MCF 10A (cell line): ENCODE measurements at regions not wholly inside any gene's neighbourhood (a gene's known extent, or its start where the extent isn't known, plus 50 kb on each side); places are given as distances from the start of the nearest gene placed in this dataset.

Source experiments
- BruUV-seq: library from RNA; stranded (reverse); fragments of 400-500 nt; replicated peaks from 2 replicates; lab custom pipeline; 2021; lab: Mats Ljungman, UMichigan
- CTCF ChIA-PET: fragments of 300-600 bp; sonication (Branson Sonifier 250); formaldehyde crosslinking; extraction: SDS; loops from one replicate; lab custom pipeline; 2021; ENCODE audit warnings: antibody characterized with exemption, inconsistent platforms; lab: Yijun Ruan, JAX
- POLR2A ChIA-PET: fragments of 300-600, 350-650 bp; sonication (Branson Sonifier 250); formaldehyde crosslinking; extraction: SDS; loops from one replicate; lab custom pipeline; 2020; ENCODE audit warnings: antibody characterized with exemption, inconsistent platforms; lab: Yijun Ruan, JAX
- DNase-seq: peaks from one replicate; pipeline ENCODE4 v3.0.0-alpha.2; 2018; ENCODE audit not compliant: unreplicated experiment
- H3K27ac Mint-ChIP-seq: one replicate; pipeline ENCODE4 v1.8.0; 2022; ENCODE audit warnings: mild to moderate bottlenecking, low read depth, mixed read lengths; ENCODE audit not compliant: unreplicated experiment
- H3K27me3 Mint-ChIP-seq: one replicate; pipeline ENCODE4 v1.8.0; 2022; ENCODE audit warnings: mixed read lengths; ENCODE audit not compliant: insufficient read depth, unreplicated experiment
- H3K36me3 Mint-ChIP-seq: one replicate; pipeline ENCODE4 v1.8.0; 2022; ENCODE audit warnings: mild to moderate bottlenecking, moderate library complexity, mixed read lengths; ENCODE audit not compliant: insufficient read depth, unreplicated experiment
- H3K4me1 Mint-ChIP-seq: one replicate; pipeline ENCODE4 v1.8.0; 2022; ENCODE audit warnings: mixed read lengths; ENCODE audit not compliant: insufficient read depth, unreplicated experiment
- H3K4me3 Mint-ChIP-seq: one replicate; pipeline ENCODE4 v1.8.0; 2022; ENCODE audit warnings: mild to moderate bottlenecking, moderate library complexity, mixed read lengths; ENCODE audit not compliant: unreplicated experiment
- H3K9me3 Mint-ChIP-seq: one replicate; pipeline ENCODE4 v1.8.0; 2022; ENCODE audit warnings: mixed read lengths; ENCODE audit not compliant: unreplicated experiment
- intact Hi-C: fragments of 100-400 bp; cut with micrococcal nuclease; formaldehyde crosslinking; loops from 2 replicates; pipeline ENCODE4 v1.14.1; 2022
- TF ChIP-seq, protein P1 (sequence below): fragments of 200-600 bp; IDR thresholded peaks from one replicate; pipeline ENCODE4 v1.8.0; 2022; ENCODE audit warnings: antibody characterized with exemption, mild to moderate bottlenecking; ENCODE audit not compliant: unreplicated experiment

DNA sequence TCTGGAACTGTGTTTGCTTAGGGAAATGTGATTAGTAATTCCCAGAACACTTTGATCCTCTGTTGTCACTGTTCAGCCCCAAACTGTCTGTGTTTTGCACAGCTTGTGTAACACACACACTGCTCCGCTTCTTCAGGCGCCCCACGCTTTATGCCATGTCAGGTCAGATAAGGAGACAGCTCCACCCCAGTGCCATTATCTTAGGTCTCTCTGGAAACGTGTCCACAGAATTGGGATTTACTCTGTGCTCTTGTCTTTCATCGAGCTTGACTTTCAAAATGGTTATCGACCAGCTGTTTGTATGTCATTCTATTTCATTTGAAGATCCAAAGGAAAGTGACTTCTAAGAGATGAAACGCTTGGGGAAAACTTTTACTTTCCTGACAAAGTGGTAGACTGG, 106.4 kb upstream of the SSTR4 start:
- Mint-ChIP-seq H3K4me1 (no peaks in the 10 kb centered on the region), H3K27ac (no peak overlapping the region), H3K36me3 (no peaks in the 10 kb centered on the region), H3K27me3 (no peaks in the 10 kb centered on the region), H3K4me3 (no peak overlapping the region), H3K9me3 (no peaks in the 10 kb centered on the region)
- ChIA-PET CTCF (no interaction called here), POLR2A (no interaction called here)
- intact Hi-C loops = no loop called here
- no peak for DNase-seq
- TF ChIP-seq, protein P1, sequence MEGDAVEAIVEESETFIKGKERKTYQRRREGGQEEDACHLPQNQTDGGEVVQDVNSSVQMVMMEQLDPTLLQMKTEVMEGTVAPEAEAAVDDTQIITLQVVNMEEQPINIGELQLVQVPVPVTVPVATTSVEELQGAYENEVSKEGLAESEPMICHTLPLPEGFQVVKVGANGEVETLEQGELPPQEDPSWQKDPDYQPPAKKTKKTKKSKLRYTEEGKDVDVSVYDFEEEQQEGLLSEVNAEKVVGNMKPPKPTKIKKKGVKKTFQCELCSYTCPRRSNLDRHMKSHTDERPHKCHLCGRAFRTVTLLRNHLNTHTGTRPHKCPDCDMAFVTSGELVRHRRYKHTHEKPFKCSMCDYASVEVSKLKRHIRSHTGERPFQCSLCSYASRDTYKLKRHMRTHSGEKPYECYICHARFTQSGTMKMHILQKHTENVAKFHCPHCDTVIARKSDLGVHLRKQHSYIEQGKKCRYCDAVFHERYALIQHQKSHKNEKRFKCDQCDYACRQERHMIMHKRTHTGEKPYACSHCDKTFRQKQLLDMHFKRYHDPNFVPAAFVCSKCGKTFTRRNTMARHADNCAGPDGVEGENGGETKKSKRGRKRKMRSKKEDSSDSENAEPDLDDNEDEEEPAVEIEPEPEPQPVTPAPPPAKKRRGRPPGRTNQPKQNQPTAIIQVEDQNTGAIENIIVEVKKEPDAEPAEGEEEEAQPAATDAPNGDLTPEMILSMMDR = no peak
- BruUV-seq = no TSS peak

DNA sequence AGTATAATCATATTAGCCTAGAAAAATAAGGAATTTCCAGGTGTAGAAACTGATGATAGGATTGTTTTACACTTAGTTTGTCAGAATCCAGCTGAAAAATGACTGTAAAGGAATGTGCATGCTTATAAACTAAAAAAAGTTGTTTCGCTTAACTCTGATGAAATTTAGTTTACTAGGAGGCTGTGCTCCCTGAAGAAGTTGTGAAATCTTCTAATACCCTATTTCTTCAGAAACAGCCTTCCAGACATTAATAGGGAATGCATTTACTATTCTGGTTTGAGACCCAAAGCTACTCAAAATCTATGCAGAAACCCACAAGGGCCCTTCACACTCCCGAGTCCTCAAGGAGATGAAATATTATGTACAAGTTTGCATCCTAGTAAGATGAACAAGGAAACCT, 105.5 kb upstream of the SSTR4 start:
- H3K36me3 Mint-ChIP-seq = no peaks in the 10 kb centered on the region

GRCh38 chr20:22931653-22932608, 103.2 kb upstream of the SSTR4 start:
- no TSS peak for BruUV-seq
- no peaks in the 10 kb centered on the region for H3K4me1 Mint-ChIP-seq
- H3K4me3 Mint-ChIP-seq = no peak overlapping the region
- no peak overlapping the region for H3K27ac Mint-ChIP-seq
- H3K27me3 Mint-ChIP-seq = no peaks in the 10 kb centered on the region
- no peaks in the 10 kb centered on the region for H3K9me3 Mint-ChIP-seq
- H3K36me3 Mint-ChIP-seq = no peaks in the 10 kb centered on the region
- POLR2A ChIA-PET = no interaction called here
- DNase-seq = no peak
- TF ChIP-seq, protein P1 = no peak
- CTCF ChIA-PET = interaction anchor here (0.7 kb wide), 1 partner anchor 16 kb away, joined by 5 read pairs; no protein-coding TSS in a partner anchor
- intact Hi-C loops = no loop called here

More for the DNA sequence above, 105.5 kb upstream of the SSTR4 start:
- TF ChIP-seq, protein P1 = no peak
- no TSS peak for BruUV-seq
- no peaks in the 10 kb centered on the region for H3K27me3 Mint-ChIP-seq
- no peaks in the 10 kb centered on the region for H3K9me3 Mint-ChIP-seq
- DNase-seq = no peak
- ChIA-PET POLR2A (interaction anchor here (0.9 kb wide), 1 partner anchor 11 kb away, joined by 3 read pairs; no protein-coding TSS in a partner anchor), CTCF (interaction anchor here (1.2 to 1.3 kb wide), 2 partner anchors 9 to 24 kb away, joined by 3 to 4 read pairs; no protein-coding TSS in a partner anchor)
- intact Hi-C loops = no loop called here
- no peak overlapping the region for H3K4me3 Mint-ChIP-seq
- H3K4me1 Mint-ChIP-seq = no peaks in the 10 kb centered on the region
- no peak overlapping the region for H3K27ac Mint-ChIP-seq

GRCh38 chr20:22939181-22939580, 95.9 kb upstream of the SSTR4 start:
- intact Hi-C loops = no loop called here
- TF ChIP-seq, protein P1 = no peak
- no TSS peak for BruUV-seq
- no peak overlapping the region for H3K4me3 Mint-ChIP-seq
- H3K27ac Mint-ChIP-seq = no peak overlapping the region
- ChIA-PET CTCF (interaction anchor here (0.6 to 1.3 kb wide), 3 partner anchors 30 to 80 kb away, joined by 3 to 4 read pairs (median 3); no protein-coding TSS in a partner anchor), POLR2A (interaction anchor here (0.9 kb wide), 1 partner anchor 27 kb away, joined by 3 read pairs; no protein-coding TSS in a partner anchor)
- H3K27me3 Mint-ChIP-seq = no peaks in the 10 kb centered on the region
- DNase-seq = no peak
- peaks cover 4% of the 10 kb centered on the region for H3K4me1 Mint-ChIP-seq
- no peaks in the 10 kb centered on the region for H3K36me3 Mint-ChIP-seq
- H3K9me3 Mint-ChIP-seq = no peaks in the 10 kb centered on the region
